GM23338 (cell line): ENCODE measurements at regions not wholly inside any gene's neighbourhood (a gene's known extent, or its start where the extent isn't known, plus 50 kb on each side); places are given as distances from the start of the nearest gene placed in this dataset.

Experiments
- ATAC-seq: fragments of 200-7000 bp; cut with Tn5 transposase; 3 replicates; pipeline ENCODE4 v1.9.1; 2020
- DNase-seq: peaks from one replicate; pipeline ENCODE4 v3.0.0-alpha.2; 2015; ENCODE audit warnings: low spot score
- H2AFZ ChIP-seq: fragments of 200-600 bp; sonication (generic); 2 replicates; pipeline ENCODE4 v1.8.0; 2016; ENCODE audit warnings: antibody characterized with exemption, mild to moderate bottlenecking, moderate library complexity
- H3F3A ChIP-seq: fragments of 200-600 bp; sonication (generic); replicated peaks from 2 replicates; pipeline ENCODE4 v1.8.0; 2017; ENCODE audit warnings: antibody characterized with exemption, mixed run types, low read depth
- H3K27ac ChIP-seq: fragments of 200-600 bp; sonication (generic); 2 replicates; pipeline ENCODE4 v1.6.1; 2016; ENCODE audit warnings: low read depth
- H3K27me3 ChIP-seq: fragments of 200-600 bp; sonication (generic); 2 replicates; pipeline ENCODE4 v1.8.0; 2016; ENCODE audit warnings: mild to moderate bottlenecking, mixed run types, moderate library complexity; ENCODE audit not compliant: insufficient read depth
- H3K36me3 ChIP-seq: fragments of 200-600 bp; sonication (generic); 2 replicates; pipeline ENCODE4 v1.8.0; 2016; ENCODE audit warnings: mild to moderate bottlenecking; ENCODE audit not compliant: insufficient read depth
- H3K4me1 ChIP-seq: fragments of 200-600 bp; sonication (generic); 2 replicates; pipeline ENCODE4 v1.8.0; 2016; ENCODE audit warnings: mild to moderate bottlenecking, moderate library complexity; ENCODE audit not compliant: insufficient read depth
- H3K4me2 ChIP-seq: fragments of 200-600 bp; sonication (generic); 2 replicates; pipeline ENCODE4 v1.7.1; 2017; ENCODE audit warnings: mixed run types
- H3K4me3 ChIP-seq: fragments of 200-600 bp; sonication (generic); 2 replicates; pipeline ENCODE4 v1.6.1; 2016; ENCODE audit warnings: mixed run types
- H3K79me2 ChIP-seq: fragments of 200-600 bp; sonication (generic); replicated peaks from 2 replicates; pipeline ENCODE4 v1.8.0; 2017; ENCODE audit warnings: mild to moderate bottlenecking; ENCODE audit not compliant: insufficient read depth
- H3K9me2 ChIP-seq: fragments of 200-600 bp; sonication (generic); 2 replicates; pipeline ENCODE4 v1.8.0; 2017; ENCODE audit not compliant: insufficient read depth
- H4K20me1 ChIP-seq: fragments of 200-600 bp; sonication (generic); replicated peaks from 2 replicates; pipeline ENCODE4 v1.8.0; 2017; ENCODE audit warnings: mild to moderate bottlenecking; ENCODE audit not compliant: insufficient read depth
- H3K27ac Mint-ChIP-seq: 2 replicates; pipeline ENCODE4 v1.8.0; 2020; ENCODE audit warnings: inconsistent platforms, mild to moderate bottlenecking, moderate library complexity, mixed read lengths
- H3K27me3 Mint-ChIP-seq: 3 replicates; pipeline ENCODE4 v1.8.0; 2022; ENCODE audit warnings: low read depth, mild to moderate bottlenecking, moderate library complexity, mixed read lengths, inconsistent platforms; ENCODE audit not compliant: insufficient read depth, poor library complexity
- H3K36me3 Mint-ChIP-seq: 3 replicates; pipeline ENCODE4 v1.8.0; 2021; ENCODE audit warnings: low read depth, mild to moderate bottlenecking, inconsistent platforms, moderate library complexity, mixed read lengths
- H3K4me1 Mint-ChIP-seq: 3 replicates; pipeline ENCODE4 v1.8.0; 2020; ENCODE audit warnings: mild to moderate bottlenecking, inconsistent platforms, mixed read lengths
- H3K4me3 Mint-ChIP-seq: 3 replicates; pipeline ENCODE4 v1.8.0; 2021; ENCODE audit warnings: moderate library complexity, mild to moderate bottlenecking, inconsistent platforms, mixed read lengths
- H3K9me3 Mint-ChIP-seq: 3 replicates; pipeline ENCODE4 v1.8.0; 2020; ENCODE audit warnings: moderate library complexity, mild to moderate bottlenecking, inconsistent platforms, mixed read lengths
- CREB1 ChIP-seq: fragments of 250-450 bp; sonication (Bioruptor Pico); IDR thresholded peaks from 2 replicates; pipeline ENCODE4 v1.5.0; 2020; ENCODE audit warnings: low read depth, mild to moderate bottlenecking, moderate library complexity
- EZH2 ChIP-seq: fragments of 200-600 bp; sonication (generic); IDR thresholded peaks from one replicate; pipeline ENCODE4 v1.8.0; 2017; ENCODE audit warnings: antibody characterized with exemption, mild to moderate bottlenecking, low read depth; ENCODE audit not compliant: unreplicated experiment
- POLR2AphosphoS5 ChIP-seq: IDR thresholded peaks from 2 replicates; pipeline ENCODE4 v1.6.1; 2016; ENCODE audit warnings: antibody characterized with exemption, low read depth
- TF ChIP-seq, protein P1 (sequence below): IDR thresholded peaks from 2 replicates; pipeline ENCODE4 v1.6.1; 2016; ENCODE audit warnings: antibody characterized with exemption
- TF ChIP-seq, protein P2 (sequence below): fragments of 250-450 bp; sonication (Bioruptor Pico); IDR thresholded peaks from 2 replicates; pipeline ENCODE4 v1.5.0; 2020; ENCODE audit warnings: mild to moderate bottlenecking, moderate library complexity

DNA sequence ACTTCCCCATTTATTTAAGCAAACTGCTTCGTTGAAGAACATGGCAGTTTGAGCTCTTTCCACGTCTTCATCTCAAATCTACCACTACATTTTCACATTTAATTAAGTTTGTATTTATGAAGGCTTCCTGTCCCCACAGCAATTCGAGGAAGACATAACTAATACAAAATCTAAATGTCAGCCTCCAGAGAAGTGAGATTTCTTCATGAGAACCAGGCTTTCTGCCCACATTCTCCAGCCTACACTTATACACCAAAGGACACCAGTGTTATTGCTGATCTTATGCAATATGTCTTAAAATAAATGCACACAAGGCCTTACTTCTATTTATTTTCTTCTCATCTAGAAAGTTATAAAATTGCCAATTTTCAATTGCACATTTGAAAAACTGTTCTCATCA is 1209.3 kb upstream of the FAM98A start:
- no peak overlapping the region for H3K4me3 Mint-ChIP-seq
- no peaks in the 10 kb centered on the region for H3K4me1 Mint-ChIP-seq
- Histone ChIP-seq H3K9me2 (no peaks in the 10 kb centered on the region; the same call in 1 of the 2 replicates), H3K27ac (no peak overlapping the region), H3K4me3 (no peak overlapping the region), H4K20me1 (no peaks in the 10 kb centered on the region), H3K4me1 (no peaks in the 10 kb centered on the region), H3K79me2 (no peaks in the 10 kb centered on the region), H3K36me3 (no peaks in the 10 kb centered on the region), H3K27me3 (no peaks in the 10 kb centered on the region), H2AFZ (no peak overlapping the region), H3F3A (no peaks in the 10 kb centered on the region), H3K4me2 (no peak overlapping the region)
- no peak for DNase-seq
- no peaks in the 10 kb centered on the region for H3K27me3 Mint-ChIP-seq
- H3K9me3 Mint-ChIP-seq, result no peaks in the 10 kb centered on the region
- no peak overlapping the region for H3K27ac Mint-ChIP-seq
- TF ChIP-seq EZH2, result no peak
- TF ChIP-seq POLR2AphosphoS5, result no peak
- TF ChIP-seq CREB1 (CRISPR knock-in tag), result no peak
- TF ChIP-seq, protein P1, sequence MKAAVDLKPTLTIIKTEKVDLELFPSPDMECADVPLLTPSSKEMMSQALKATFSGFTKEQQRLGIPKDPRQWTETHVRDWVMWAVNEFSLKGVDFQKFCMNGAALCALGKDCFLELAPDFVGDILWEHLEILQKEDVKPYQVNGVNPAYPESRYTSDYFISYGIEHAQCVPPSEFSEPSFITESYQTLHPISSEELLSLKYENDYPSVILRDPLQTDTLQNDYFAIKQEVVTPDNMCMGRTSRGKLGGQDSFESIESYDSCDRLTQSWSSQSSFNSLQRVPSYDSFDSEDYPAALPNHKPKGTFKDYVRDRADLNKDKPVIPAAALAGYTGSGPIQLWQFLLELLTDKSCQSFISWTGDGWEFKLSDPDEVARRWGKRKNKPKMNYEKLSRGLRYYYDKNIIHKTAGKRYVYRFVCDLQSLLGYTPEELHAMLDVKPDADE, result no peak
- H3K36me3 Mint-ChIP-seq, result no peaks in the 10 kb centered on the region
- no peak for ATAC-seq

GRCh38 chr2:34806891-34807290 is 1207.8 kb upstream of the FAM98A start:
- no peak overlapping the region for H3K4me3 Mint-ChIP-seq
- H3K27me3 Mint-ChIP-seq, result no peaks in the 10 kb centered on the region
- no peaks in the 10 kb centered on the region for H3K36me3 Mint-ChIP-seq
- Histone ChIP-seq H3K36me3 (no peaks in the 10 kb centered on the region), H3K27me3 (no peaks in the 10 kb centered on the region), H3K79me2 (no peaks in the 10 kb centered on the region), H3K9me2 (no peaks in the 10 kb centered on the region; the same call in 1 of the 2 replicates), H4K20me1 (no peaks in the 10 kb centered on the region), H3K4me1 (no peaks in the 10 kb centered on the region), H3K27ac (no peak overlapping the region), H2AFZ (no peak overlapping the region), H3K4me2 (no peak overlapping the region), H3K4me3 (no peak overlapping the region), H3F3A (no peaks in the 10 kb centered on the region)
- H3K27ac Mint-ChIP-seq, result no peak overlapping the region
- no peak for DNase-seq
- no peaks in the 10 kb centered on the region for H3K4me1 Mint-ChIP-seq
- ATAC-seq, result no peak
- no peak for TF ChIP-seq POLR2AphosphoS5
- TF ChIP-seq, protein P2, sequence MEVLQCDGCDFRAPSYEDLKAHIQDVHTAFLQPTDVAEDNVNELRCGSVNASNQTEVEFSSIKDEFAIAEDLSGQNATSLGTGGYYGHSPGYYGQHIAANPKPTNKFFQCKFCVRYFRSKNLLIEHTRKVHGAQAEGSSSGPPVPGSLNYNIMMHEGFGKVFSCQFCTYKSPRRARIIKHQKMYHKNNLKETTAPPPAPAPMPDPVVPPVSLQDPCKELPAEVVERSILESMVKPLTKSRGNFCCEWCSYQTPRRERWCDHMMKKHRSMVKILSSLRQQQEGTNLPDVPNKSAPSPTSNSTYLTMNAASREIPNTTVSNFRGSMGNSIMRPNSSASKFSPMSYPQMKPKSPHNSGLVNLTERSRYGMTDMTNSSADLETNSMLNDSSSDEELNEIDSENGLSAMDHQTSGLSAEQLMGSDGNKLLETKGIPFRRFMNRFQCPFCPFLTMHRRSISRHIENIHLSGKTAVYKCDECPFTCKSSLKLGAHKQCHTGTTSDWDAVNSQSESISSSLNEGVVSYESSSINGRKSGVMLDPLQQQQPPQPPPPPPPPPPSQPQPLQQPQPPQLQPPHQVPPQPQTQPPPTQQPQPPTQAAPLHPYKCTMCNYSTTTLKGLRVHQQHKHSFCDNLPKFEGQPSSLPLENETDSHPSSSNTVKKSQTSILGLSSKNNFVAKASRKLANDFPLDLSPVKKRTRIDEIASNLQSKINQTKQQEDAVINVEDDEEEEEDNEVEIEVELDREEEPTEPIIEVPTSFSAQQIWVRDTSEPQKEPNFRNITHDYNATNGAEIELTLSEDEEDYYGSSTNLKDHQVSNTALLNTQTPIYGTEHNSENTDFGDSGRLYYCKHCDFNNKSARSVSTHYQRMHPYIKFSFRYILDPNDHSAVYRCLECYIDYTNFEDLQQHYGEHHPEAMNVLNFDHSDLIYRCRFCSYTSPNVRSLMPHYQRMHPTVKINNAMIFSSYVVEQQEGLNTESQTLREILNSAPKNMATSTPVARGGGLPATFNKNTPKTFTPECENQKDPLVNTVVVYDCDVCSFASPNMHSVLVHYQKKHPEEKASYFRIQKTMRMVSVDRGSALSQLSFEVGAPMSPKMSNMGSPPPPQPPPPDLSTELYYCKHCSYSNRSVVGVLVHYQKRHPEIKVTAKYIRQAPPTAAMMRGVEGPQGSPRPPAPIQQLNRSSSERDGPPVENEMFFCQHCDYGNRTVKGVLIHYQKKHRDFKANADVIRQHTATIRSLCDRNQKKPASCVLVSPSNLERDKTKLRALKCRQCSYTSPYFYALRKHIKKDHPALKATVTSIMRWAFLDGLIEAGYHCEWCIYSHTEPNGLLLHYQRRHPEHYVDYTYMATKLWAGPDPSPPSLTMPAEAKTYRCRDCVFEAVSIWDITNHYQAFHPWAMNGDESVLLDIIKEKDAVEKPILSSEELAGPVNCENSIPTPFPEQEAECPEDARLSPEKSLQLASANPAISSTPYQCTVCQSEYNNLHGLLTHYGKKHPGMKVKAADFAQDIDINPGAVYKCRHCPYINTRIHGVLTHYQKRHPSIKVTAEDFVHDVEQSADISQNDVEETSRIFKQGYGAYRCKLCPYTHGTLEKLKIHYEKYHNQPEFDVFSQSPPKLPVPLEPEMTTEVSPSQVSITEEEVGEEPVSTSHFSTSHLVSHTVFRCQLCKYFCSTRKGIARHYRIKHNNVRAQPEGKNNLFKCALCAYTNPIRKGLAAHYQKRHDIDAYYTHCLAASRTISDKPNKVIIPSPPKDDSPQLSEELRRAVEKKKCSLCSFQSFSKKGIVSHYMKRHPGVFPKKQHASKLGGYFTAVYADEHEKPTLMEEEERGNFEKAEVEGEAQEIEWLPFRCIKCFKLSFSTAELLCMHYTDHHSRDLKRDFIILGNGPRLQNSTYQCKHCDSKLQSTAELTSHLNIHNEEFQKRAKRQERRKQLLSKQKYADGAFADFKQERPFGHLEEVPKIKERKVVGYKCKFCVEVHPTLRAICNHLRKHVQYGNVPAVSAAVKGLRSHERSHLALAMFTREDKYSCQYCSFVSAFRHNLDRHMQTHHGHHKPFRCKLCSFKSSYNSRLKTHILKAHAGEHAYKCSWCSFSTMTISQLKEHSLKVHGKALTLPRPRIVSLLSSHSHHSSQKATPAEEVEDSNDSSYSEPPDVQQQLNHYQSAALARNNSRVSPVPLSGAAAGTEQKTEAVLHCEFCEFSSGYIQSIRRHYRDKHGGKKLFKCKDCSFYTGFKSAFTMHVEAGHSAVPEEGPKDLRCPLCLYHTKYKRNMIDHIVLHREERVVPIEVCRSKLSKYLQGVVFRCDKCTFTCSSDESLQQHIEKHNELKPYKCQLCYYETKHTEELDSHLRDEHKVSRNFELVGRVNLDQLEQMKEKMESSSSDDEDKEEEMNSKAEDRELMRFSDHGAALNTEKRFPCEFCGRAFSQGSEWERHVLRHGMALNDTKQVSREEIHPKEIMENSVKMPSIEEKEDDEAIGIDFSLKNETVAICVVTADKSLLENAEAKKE (CRISPR knock-in tag), result no peak
- H3K9me3 Mint-ChIP-seq, result no peaks in the 10 kb centered on the region
